Heart right ventricle (tissue), 16 donors: ENCODE measurements at regions not wholly inside any gene's neighbourhood (a gene's known extent, or its start where the extent isn't known, plus 50 kb on each side); places are given as distances from the start of the nearest gene placed in this dataset.

Experiments used
- ATAC-seq, 8 donors: fragments of 200-7000 bp; cut with Tn5 transposase; one replicate each; pipeline ENCODE4 v1.9.1; 2020; ENCODE audit warnings: mild to moderate bottlenecking in 8 of 8, moderate library complexity in 8 of 8, moderate number of reproducible peaks in 1 of 8
- DNase-seq, 2 donors: peaks; one replicate each; pipeline ENCODE4 v3.0.0-alpha.2; 2020
- H3K27ac ChIP-seq, 10 donors: fragments of 200-600 bp; sonication (generic) in 2 of 10; one replicate each; pipeline versions ENCODE4 v1.5.0 to v1.8.0; 2020 to 2022; ENCODE audit warnings: mild to moderate bottlenecking in 3 of 10
- H3K27me3 ChIP-seq, 7 donors: fragments of 200-600 bp; one replicate each; pipeline ENCODE4 v1.8.0; 2021 to 2022; ENCODE audit warnings: mild to moderate bottlenecking in 2 of 7
- H3K36me3 ChIP-seq, 9 donors: fragments of 200-600 bp; sonication (generic) in 1 of 9; one replicate each; pipeline versions ENCODE4 v1.5.0 to v1.8.0; 2020 to 2022; ENCODE audit warnings: mild to moderate bottlenecking in 2 of 9
- H3K4me1 ChIP-seq, 9 donors: fragments of 200-600 bp; sonication (generic) in 1 of 9; one replicate each; pipeline versions ENCODE4 v1.5.0 to v1.8.0; 2020 to 2022; ENCODE audit warnings: mild to moderate bottlenecking in 4 of 9
- H3K4me3 ChIP-seq, 10 donors: fragments of 200-600 bp; sonication (generic) in 2 of 10; one replicate each; pipeline versions ENCODE4 v1.5.0 to v1.8.0; 2020 to 2022; ENCODE audit warnings: mild to moderate bottlenecking in 7 of 10, moderate library complexity in 2 of 10
- H3K9me3 ChIP-seq, 11 donors: fragments of 200-600 bp in 10 of 11; sonication (generic) in 2 of 11; one replicate each; pipeline versions ENCODE4 v1.5.0 to v1.8.0; 2013 to 2022; ENCODE audit warnings: mild to moderate bottlenecking in 2 of 11, control low read depth in 1 of 11, moderate library complexity in 1 of 11
- CTCF ChIP-seq, 9 donors: fragments of 200-600 bp; sonication (generic) in 2 of 9; IDR thresholded peaks; one replicate each; pipeline versions ENCODE4 v1.5.0 to v1.8.0; 2021 to 2022; ENCODE audit warnings: antibody characterized with exemption in 9 of 9, mild to moderate bottlenecking in 5 of 9, moderate library complexity in 1 of 9
- WGBS, 2 donors: extraction: QIAGEN DNeasy Blood & Tissue Kit; methylation state at CpG; one replicate each; pipeline ENCODE4 v1.1.7; 2013; ENCODE audit warnings: inconsistent platforms in 1 of 2; 5-methylcytosine and 5-hydroxymethylcytosine counted together
- intact Hi-C, 10 donors: fragments of 100-400 bp; cut with DNase I; formaldehyde crosslinking; loops; one replicate each; pipeline versions ENCODE4 v1.11.1 to v1.14.2; 2022
- donor health status: Arrhythmogenic right ventricular cardiomyopathy.
- donor health status: ischemic (EF 13 %, LVEDD 7.1; RV severe dilation, severe dysfunction).
- donor health status: healthy with polysubstance abuse.
- donor health status: DM: no; HTN: yes; CAD: no.
- donor health status: DM: no; HTN: no; CAD: no.
- donor health status: ischemic (EF 25% LVEDD 6.9; RV normal size, moderate dysfunction).
- donor health status: ischemic (EF 25% LVEDD 5.7; RV mildly dilated, moderate dysfunction).
- donor health status: healthy.
- donor health status: DM: yes; HTN: yes; CAD: no.
- donor health status: Ischemic cardiomyopathy.
- donor health status: ischemic (EF 35%, LVEDD 5.7; RV mildly dilated, moderate dysfunction).
- donor health status: nonischemic (EF 11% LVEDD 7.7; RV severe dilation, severe dysfunction).
- donor health status: DM: yes; HTN: yes; CAD: no.
- donor health status: PGD.
- donor health status: ischemic (EF 29% LVEDD 5.4; RV normal size, mild dysfunction).
- donor health status: nonischemic (EF 23%, LVEDD 6.1; RV moderate dilation, normal function).

- Histone ChIP-seq H3K9me3 (no peaks in the 10 kb centered on the region), H3K4me1 (peaks cover 0 to 10% (median 0%) of the 10 kb centered on the region in 9 donors), H3K27me3 (peaks cover 0 to 87% (median 58%) of the 10 kb centered on the region in 7 donors), H3K4me3 (no peak overlapping the region), H3K27ac (no peak overlapping the region), H3K36me3 (no peaks in the 10 kb centered on the region)
- 89 to 93% methylated on average over 3 of the region's 3 CpGs for WGBS, 2 donors
- DNase-seq (no peak), ATAC-seq (no peak)
- no peak for TF ChIP-seq CTCF (IDR thresholded peaks at IDR 0.05)
- intact Hi-C loops: no loop called here
These were observed 299.8 kb downstream of the MIAT start for GRCh38 chr22:26957176-26957575.

- ATAC-seq: no peak
These were observed 300.5 kb downstream of the MIAT start for GRCh38 chr22:26957897-26958296.

GRCh38 chr22:26958378-26958777 is 301.0 kb downstream of the MIAT start:
- peaks cover 0 to 3% (median 0%) of the 10 kb centered on the region in 9 donors for H3K4me1 ChIP-seq
- no peak overlapping the region for H3K27ac ChIP-seq
- no peak for TF ChIP-seq CTCF (IDR thresholded peaks at IDR 0.05)
- H3K27me3 ChIP-seq: peaks cover 0 to 81% (median 46%) of the 10 kb centered on the region in 7 donors
- ATAC-seq (no peak), DNase-seq (no peak)
- H3K9me3 ChIP-seq: no peaks in the 10 kb centered on the region
- intact Hi-C loops: no loop called here
- no peaks in the 10 kb centered on the region for H3K36me3 ChIP-seq
- H3K4me3 ChIP-seq: no peak overlapping the region
- WGBS, 2 donors: 91 to 95% methylated on average over 1 of the region's 1 CpG

More at GRCh38 chr22:26957897-26958296, 300.5 kb downstream of the MIAT start:
- intact Hi-C loops: no loop called here
- Histone ChIP-seq H3K9me3 (no peaks in the 10 kb centered on the region), H3K27me3 (peaks cover 0 to 85% (median 51%) of the 10 kb centered on the region in 7 donors), H3K4me1 (peaks cover 0 to 8% (median 0%) of the 10 kb centered on the region in 9 donors), H3K27ac (no peak overlapping the region), H3K36me3 (no peaks in the 10 kb centered on the region), H3K4me3 (no peak overlapping the region)
- WGBS, 2 donors: 83 to 90% methylated on average over 6 of the region's 6 CpGs
- no peak for TF ChIP-seq CTCF (IDR thresholded peaks at IDR 0.05)
- DNase-seq: no peak

- ATAC-seq (no peak), DNase-seq (no peak)
- Histone ChIP-seq H3K27me3 (peaks cover 0 to 38% (median 5%) of the 10 kb centered on the region in 7 donors), H3K4me3 (no peak overlapping the region), H3K27ac (no peak overlapping the region), H3K36me3 (no peaks in the 10 kb centered on the region), H3K9me3 (peaks cover 0 to 7% (median 0%) of the 10 kb centered on the region in 11 donors), H3K4me1 (no peaks in the 10 kb centered on the region)
- TF ChIP-seq CTCF (IDR thresholded peaks at IDR 0.05): no peak
- WGBS, 2 donors: 80 to 93% methylated on average over 1 of the region's 1 CpG
- intact Hi-C loops: no loop called here
These were observed 307.3 kb downstream of the MIAT start for GRCh38 chr22:26964642-26965041.
